DOHH2 (cell line): ENCODE measurements at regions not wholly inside any gene's neighbourhood (a gene's known extent, or its start where the extent isn't known, plus 50 kb on each side); places are given as distances from the start of the nearest gene placed in this dataset.

Experiments used
- H3F3A ChIP-seq: fragments of 200-600 bp; sonication (generic), shearing (Covaris generic); 2 replicates; pipeline ENCODE4 v1.6.0; 2016; ENCODE audit warnings: antibody characterized with exemption, mild to moderate bottlenecking; ENCODE audit not compliant: control insufficient read depth, insufficient read depth
- H3K27ac ChIP-seq: fragments of 200-600 bp; sonication (generic); 2 replicates; pipeline ENCODE4 v1.5.1; 2014; ENCODE audit warnings: low read depth, mild to moderate bottlenecking, low read length, moderate library complexity
- H3K27me3 ChIP-seq: fragments of 200-600 bp; sonication (generic); 2 replicates; pipeline ENCODE4 v1.6.1; 2014; ENCODE audit warnings: mild to moderate bottlenecking, low read length, mixed read lengths; ENCODE audit not compliant: control insufficient read depth
- H3K36me3 ChIP-seq: fragments of 200-600 bp; sonication (generic); 2 replicates; pipeline ENCODE4 v1.6.1; 2014; ENCODE audit warnings: mild to moderate bottlenecking, low read length, moderate library complexity, mixed read lengths; ENCODE audit not compliant: control insufficient read depth
- H3K4me1 ChIP-seq: fragments of 200-600 bp; sonication (generic); 2 replicates; pipeline ENCODE4 v1.6.1; 2014; ENCODE audit warnings: mild to moderate bottlenecking, low read length, mixed read lengths; ENCODE audit not compliant: control insufficient read depth
- H3K4me2 ChIP-seq: fragments of 200-600 bp; sonication (generic); 2 replicates; pipeline ENCODE4 v1.6.0; 2014; ENCODE audit warnings: mild to moderate bottlenecking, low read length, moderate library complexity
- H3K4me3 ChIP-seq: fragments of 200-600 bp; sonication (generic); 2 replicates; pipeline ENCODE4 v1.5.1; 2014; ENCODE audit warnings: mild to moderate bottlenecking, low read length, mixed read lengths
- H3K79me2 ChIP-seq: fragments of 200-600 bp; sonication (generic); 2 replicates; pipeline ENCODE4 v1.6.1; 2014; ENCODE audit warnings: mild to moderate bottlenecking, low read length, mixed read lengths; ENCODE audit not compliant: control insufficient read depth
- H3K9me2 ChIP-seq: fragments of 200-600 bp; sonication (generic); replicated peaks from 2 replicates; pipeline ENCODE4 v1.6.1; 2014; ENCODE audit warnings: mild to moderate bottlenecking, low read length, mixed read lengths; ENCODE audit not compliant: control insufficient read depth
- H3K9me3 ChIP-seq: fragments of 200-600 bp; sonication (generic); 2 replicates; pipeline ENCODE4 v1.6.1; 2014; ENCODE audit warnings: antibody characterized with exemption, low read length, mixed read lengths; ENCODE audit not compliant: control insufficient read depth, insufficient read depth
- H4K20me1 ChIP-seq: fragments of 200-600 bp; sonication (generic); 2 replicates; pipeline ENCODE4 v1.6.0; 2014; ENCODE audit warnings: low read depth, mild to moderate bottlenecking, antibody characterized with exemption, low read length, moderate library complexity; ENCODE audit not compliant: control insufficient read depth, insufficient read depth
- EZH2phosphoT487 ChIP-seq: fragments of 200-600 bp; sonication (generic); IDR thresholded peaks from 2 replicates; pipeline ENCODE4 v1.6.1; 2017; ENCODE audit warnings: borderline replicate concordance, mild to moderate bottlenecking, antibody characterized with exemption, low read length, moderate library complexity, mixed read lengths
- TF ChIP-seq, protein P1 (sequence below): fragments of 200-600 bp; sonication (generic); IDR thresholded peaks from one replicate; pipeline ENCODE4 v1.5.1; 2014; ENCODE audit warnings: antibody characterized with exemption, mild to moderate bottlenecking, low read depth, low read length; ENCODE audit not compliant: poor library complexity, severe bottlenecking

DNA sequence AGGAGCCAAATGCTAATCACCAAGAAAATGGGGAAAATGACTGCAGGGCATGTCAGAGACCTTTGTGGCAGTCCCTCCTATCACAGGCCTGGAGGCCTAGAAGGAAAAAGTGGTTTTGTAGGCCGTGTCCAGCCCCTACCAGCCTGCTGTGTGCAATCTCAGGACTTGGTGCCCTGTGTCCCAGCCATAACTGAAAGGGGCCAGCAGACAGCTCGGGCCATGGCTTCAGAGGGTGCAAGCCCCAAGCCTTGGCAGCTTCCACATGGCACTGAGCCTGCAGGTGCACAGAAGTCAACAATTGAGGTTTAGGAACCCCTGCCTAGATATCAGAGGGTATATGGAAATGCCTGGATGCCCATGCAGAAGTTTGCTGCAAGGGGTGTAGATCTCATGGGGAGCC, 391.2 kb upstream of the FSIP2 start:
- H3K79me2 ChIP-seq = no peaks in the 10 kb centered on the region
- TF ChIP-seq, protein P1, sequence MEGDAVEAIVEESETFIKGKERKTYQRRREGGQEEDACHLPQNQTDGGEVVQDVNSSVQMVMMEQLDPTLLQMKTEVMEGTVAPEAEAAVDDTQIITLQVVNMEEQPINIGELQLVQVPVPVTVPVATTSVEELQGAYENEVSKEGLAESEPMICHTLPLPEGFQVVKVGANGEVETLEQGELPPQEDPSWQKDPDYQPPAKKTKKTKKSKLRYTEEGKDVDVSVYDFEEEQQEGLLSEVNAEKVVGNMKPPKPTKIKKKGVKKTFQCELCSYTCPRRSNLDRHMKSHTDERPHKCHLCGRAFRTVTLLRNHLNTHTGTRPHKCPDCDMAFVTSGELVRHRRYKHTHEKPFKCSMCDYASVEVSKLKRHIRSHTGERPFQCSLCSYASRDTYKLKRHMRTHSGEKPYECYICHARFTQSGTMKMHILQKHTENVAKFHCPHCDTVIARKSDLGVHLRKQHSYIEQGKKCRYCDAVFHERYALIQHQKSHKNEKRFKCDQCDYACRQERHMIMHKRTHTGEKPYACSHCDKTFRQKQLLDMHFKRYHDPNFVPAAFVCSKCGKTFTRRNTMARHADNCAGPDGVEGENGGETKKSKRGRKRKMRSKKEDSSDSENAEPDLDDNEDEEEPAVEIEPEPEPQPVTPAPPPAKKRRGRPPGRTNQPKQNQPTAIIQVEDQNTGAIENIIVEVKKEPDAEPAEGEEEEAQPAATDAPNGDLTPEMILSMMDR = no peak
- no peak for TF ChIP-seq EZH2phosphoT487

DNA sequence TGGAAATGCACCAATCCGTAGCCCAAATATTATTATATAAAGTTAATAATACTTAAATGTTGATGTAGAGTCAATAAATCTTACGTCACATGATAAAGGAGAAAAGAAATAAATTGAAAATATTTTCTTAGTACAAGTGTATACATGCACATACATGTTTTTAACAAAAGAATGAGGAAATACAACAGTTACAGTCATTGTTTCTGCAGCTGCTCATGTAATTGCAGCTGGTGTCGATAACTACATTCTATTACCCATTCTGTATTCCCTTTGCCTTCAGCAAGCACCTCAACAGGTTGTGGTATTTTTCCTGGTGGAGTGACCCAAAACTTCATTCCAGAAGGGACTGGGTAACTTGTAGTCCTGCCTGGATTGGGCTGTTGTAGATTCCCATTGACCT, 377.8 kb upstream of the FSIP2 start:
- no peak overlapping the region for H3K4me2 ChIP-seq
- no peaks in the 10 kb centered on the region for H3F3A ChIP-seq
- H3K79me2 ChIP-seq = no peaks in the 10 kb centered on the region
- H3K9me3 ChIP-seq = no peaks in the 10 kb centered on the region
- no peak overlapping the region for H3K4me3 ChIP-seq
- no peaks in the 10 kb centered on the region for H4K20me1 ChIP-seq
- no peaks in the 10 kb centered on the region for H3K36me3 ChIP-seq
- no peaks in the 10 kb centered on the region for H3K4me1 ChIP-seq
- no peaks in the 10 kb centered on the region for H3K27me3 ChIP-seq
- H3K9me2 ChIP-seq = no peaks in the 10 kb centered on the region
- TF ChIP-seq EZH2phosphoT487 = no peak
- TF ChIP-seq, protein P1 = no peak
- no peak overlapping the region for H3K27ac ChIP-seq

More for the DNA sequence above, 391.2 kb upstream of the FSIP2 start:
- no peaks in the 10 kb centered on the region for H3F3A ChIP-seq
- H3K9me3 ChIP-seq = no peaks in the 10 kb centered on the region
- no peaks in the 10 kb centered on the region for H3K27me3 ChIP-seq
- H3K4me2 ChIP-seq = no peak overlapping the region
- H3K4me1 ChIP-seq = no peaks in the 10 kb centered on the region
- no peak overlapping the region for H3K27ac ChIP-seq
- no peaks in the 10 kb centered on the region for H3K9me2 ChIP-seq
- H3K4me3 ChIP-seq = no peak overlapping the region
- no peaks in the 10 kb centered on the region for H4K20me1 ChIP-seq
- no peaks in the 10 kb centered on the region for H3K36me3 ChIP-seq

DNA sequence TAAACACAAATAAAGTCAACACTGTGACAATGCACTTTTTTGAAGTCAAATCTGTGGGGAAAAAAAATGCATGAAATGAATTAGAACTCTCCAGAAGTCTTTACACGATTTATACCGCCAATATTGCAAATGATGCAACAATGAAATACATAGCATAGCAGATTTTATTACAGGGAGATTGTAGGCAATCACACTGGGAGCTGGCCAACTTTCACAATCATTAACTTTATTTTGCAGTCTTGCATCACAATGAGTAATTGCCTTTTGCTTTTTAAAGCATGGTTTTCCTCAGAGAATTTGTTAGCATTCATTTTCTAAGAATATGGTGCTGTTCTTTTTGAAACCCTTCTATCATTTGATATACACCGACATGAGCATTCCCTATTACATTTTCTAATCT, 366.4 kb upstream of the FSIP2 start:
- Histone ChIP-seq H4K20me1 (no peaks in the 10 kb centered on the region), H3K4me3 (no peak overlapping the region), H3K79me2 (no peaks in the 10 kb centered on the region), H3K4me2 (no peak overlapping the region), H3K27me3 (no peaks in the 10 kb centered on the region), H3K4me1 (no peaks in the 10 kb centered on the region), H3K27ac (no peak overlapping the region), H3K9me3 (no peaks in the 10 kb centered on the region; the same call in 1 of the 2 replicates), H3F3A (no peaks in the 10 kb centered on the region), H3K9me2 (no peaks in the 10 kb centered on the region), H3K36me3 (no peaks in the 10 kb centered on the region)
- TF ChIP-seq, protein P1 = no peak
- TF ChIP-seq EZH2phosphoT487 = no peak
